CMK (cell line): ENCODE measurements at regions not wholly inside any gene's neighbourhood (a gene's known extent, or its start where the extent isn't known, plus 50 kb on each side); places are given as distances from the start of the nearest gene placed in this dataset.
A peak's percentile ranks its signal among the peaks of the same experiment; 100 is the strongest.
"Not testable (repeated sequence)": the region's sequence is repeated elsewhere in the genome, so short reads cannot be mapped to it uniquely, and the experiment has no call there.

Experiments used
- DNase-seq: peaks from one replicate; pipeline ENCODE4 v3.0.0-alpha.2; 2010; ENCODE audit warnings: low read depth

- DNase-seq = no peak
Measured at GRCh38 chr5:17400724-17401469, 97.1 kb upstream of the TAF11L2 start.

- DNase-seq = no peak
Measured at GRCh38 chr5:17401470-17402288, 96.4 kb upstream of the TAF11L2 start.

- DNase-seq = no peak
Measured at GRCh38 chr5:17402289-17403121, 95.5 kb upstream of the TAF11L2 start.

- no peak for DNase-seq
Measured at GRCh38 chr5:17403695-17404490, 94.1 kb upstream of the TAF11L2 start.

GRCh38 chr5:17405976-17406375 is 92.1 kb upstream of the TAF11L2 start:
- DNase-seq = no peak

GRCh38 chr5:17406423-17406838 is 91.6 kb upstream of the TAF11L2 start:
- no peak for DNase-seq

GRCh38 chr5:17411436-17412402 is 86.3 kb upstream of the TAF11L2 start:
- DNase-seq = no peak

- peak; percentile 35 for DNase-seq
Measured at GRCh38 chr5:17412760-17413671, 85.0 kb upstream of the TAF11L2 start.

GRCh38 chr5:17413691-17414090 is 84.3 kb upstream of the TAF11L2 start:
- no peak for DNase-seq

- no peak for DNase-seq
Measured at GRCh38 chr5:17415321-17415758, 82.7 kb upstream of the TAF11L2 start.

GRCh38 chr5:17416374-17416773 is 81.7 kb upstream of the TAF11L2 start:
- not testable (repeated sequence) for DNase-seq

- DNase-seq = no peak
Measured at GRCh38 chr5:17424674-17425073, 73.4 kb upstream of the TAF11L2 start.

- DNase-seq = no peak
Measured at GRCh38 chr5:17425385-17426070, 72.5 kb upstream of the TAF11L2 start.

- DNase-seq = no peak
Measured at GRCh38 chr5:17426104-17426749, 71.8 kb upstream of the TAF11L2 start.

- DNase-seq = no peak
Measured at GRCh38 chr5:17428176-17428800, 69.7 kb upstream of the TAF11L2 start.

GRCh38 chr5:17429353-17429752 is 68.7 kb upstream of the TAF11L2 start:
- no peak for DNase-seq

- DNase-seq = no peak
Measured at GRCh38 chr5:17430241-17430640, 67.8 kb upstream of the TAF11L2 start.
